ENCODE measurements at regions not wholly inside any gene's neighbourhood (a gene's known extent, or its start where the extent isn't known, plus 50 kb on each side); places are given as distances from the start of the nearest gene placed in this dataset.

GRCh38 chr6:22466665-22467245, 102.6 kb upstream of the HDGFL1 start:
- no peak for TF ChIP-seq POLR2AphosphoS5 (IDR thresholded peaks at IDR 0.05; ENCODE audit: low read depth, low read length)
- TF ChIP-seq SIN3A (IDR thresholded peaks at IDR 0.05; ENCODE audit: borderline replicate concordance, insufficient read depth, low read length) = no peak
- no peak for TF ChIP-seq REST (IDR thresholded peaks at IDR 0.05; ENCODE audit: insufficient read depth in 1 of 2, low read depth in 2 of 2, low read length in 2 of 2)
